ENCODE measurements at regions not wholly inside any gene's neighbourhood (a gene's known extent, or its start where the extent isn't known, plus 50 kb on each side); places are given as distances from the start of the nearest gene placed in this dataset.
"Not testable (repeated sequence)": the region's sequence is repeated elsewhere in the genome, so short reads cannot be mapped to it uniquely, and the experiment has no call there.

DNA sequence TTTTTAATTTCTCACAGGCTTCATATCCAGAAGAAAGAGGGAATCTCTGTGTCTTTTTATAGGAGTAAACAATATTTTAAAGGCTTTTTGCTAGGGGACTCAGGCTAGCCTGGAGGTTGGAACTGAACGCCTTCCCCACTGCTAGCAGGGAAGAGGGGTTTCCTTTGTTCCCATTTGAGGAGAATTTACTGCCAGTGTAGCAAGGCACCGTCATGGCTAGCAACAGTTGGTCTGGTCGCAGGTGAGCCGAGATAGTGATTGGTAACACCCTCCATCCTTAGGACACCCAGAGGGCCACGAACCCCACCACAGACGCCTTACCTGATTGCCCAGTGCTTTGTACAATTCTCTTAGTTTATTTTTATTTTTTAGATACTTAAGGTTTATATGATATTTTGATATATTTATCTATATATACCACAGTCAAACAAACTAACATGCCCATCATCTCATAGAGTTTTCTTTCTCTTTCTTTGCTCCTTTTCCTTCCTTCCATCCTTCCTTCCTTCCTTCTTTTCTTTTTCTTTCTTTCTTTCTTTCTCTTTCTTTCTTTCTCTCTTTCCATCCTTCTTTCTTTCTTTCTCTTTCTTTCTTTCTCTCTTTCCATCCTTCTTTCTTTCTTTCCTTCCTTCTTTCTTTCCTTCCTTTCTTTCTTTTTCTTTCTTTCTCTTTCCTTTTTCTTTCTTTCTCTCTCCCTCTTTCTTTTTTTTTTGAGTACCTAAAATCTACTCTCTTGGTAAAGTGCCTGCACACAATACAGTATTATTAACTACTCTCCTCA lies 219.0 kb upstream of the AKR1E2 start:
- CTCF ChIA-PET = interaction anchor here (0.8 kb wide), 1 partner anchor 145 kb away, joined by 3 read pairs; no protein-coding TSS in a partner anchor

DNA sequence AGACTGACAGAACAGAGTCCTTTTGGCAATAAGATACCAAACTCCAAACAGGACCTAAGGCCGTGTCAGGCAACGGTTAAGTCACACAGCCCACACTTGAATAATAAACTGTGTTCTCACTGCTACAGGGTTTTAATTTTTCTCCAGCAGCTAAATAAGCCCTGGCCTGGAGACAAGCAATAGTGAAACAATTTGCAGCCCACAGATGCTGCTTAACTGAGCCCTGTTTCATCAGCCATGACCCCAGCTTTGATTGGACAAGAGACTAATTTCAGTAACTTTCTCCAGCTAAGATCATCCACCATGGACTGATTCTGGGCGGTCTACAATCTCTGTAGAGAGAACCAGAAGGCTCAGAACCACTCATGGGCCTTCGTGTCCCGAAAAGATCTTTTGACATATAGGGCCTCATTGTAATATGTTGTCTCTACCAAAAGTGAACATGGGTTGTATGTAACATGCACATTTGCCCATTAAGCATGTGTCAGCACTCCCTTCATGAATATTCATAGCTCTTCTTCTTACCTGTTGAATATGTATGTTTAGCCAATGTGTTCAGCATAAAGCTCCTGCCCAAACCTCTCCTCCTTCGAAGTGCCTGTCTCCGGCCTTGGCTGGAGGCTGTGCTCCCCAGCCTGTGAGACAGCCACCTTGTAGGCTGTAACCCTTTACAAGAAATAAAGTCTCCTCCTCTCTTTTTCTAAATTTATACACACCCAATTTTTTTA lies 223.1 kb upstream of the AKR1E2 start:
- TF ChIP-seq, protein P1, sequence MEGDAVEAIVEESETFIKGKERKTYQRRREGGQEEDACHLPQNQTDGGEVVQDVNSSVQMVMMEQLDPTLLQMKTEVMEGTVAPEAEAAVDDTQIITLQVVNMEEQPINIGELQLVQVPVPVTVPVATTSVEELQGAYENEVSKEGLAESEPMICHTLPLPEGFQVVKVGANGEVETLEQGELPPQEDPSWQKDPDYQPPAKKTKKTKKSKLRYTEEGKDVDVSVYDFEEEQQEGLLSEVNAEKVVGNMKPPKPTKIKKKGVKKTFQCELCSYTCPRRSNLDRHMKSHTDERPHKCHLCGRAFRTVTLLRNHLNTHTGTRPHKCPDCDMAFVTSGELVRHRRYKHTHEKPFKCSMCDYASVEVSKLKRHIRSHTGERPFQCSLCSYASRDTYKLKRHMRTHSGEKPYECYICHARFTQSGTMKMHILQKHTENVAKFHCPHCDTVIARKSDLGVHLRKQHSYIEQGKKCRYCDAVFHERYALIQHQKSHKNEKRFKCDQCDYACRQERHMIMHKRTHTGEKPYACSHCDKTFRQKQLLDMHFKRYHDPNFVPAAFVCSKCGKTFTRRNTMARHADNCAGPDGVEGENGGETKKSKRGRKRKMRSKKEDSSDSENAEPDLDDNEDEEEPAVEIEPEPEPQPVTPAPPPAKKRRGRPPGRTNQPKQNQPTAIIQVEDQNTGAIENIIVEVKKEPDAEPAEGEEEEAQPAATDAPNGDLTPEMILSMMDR (IDR thresholded peaks at IDR 0.05) = no peak
- no peaks in the 10 kb centered on the region for H3K36me3 Mint-ChIP-seq (ENCODE audit: low read depth)
- peaks cover 3% of the 10 kb centered on the region for H3K9me3 Mint-ChIP-seq
- intact Hi-C loops (cut with micrococcal nuclease) = no loop called here
- H3K4me1 Mint-ChIP-seq (ENCODE audit: low read depth) = no peaks in the 10 kb centered on the region
- no peak overlapping the region for H3K4me3 Mint-ChIP-seq
- ChIA-PET CTCF (no interaction called here), POLR2A (no interaction called here)
- no peaks in the 10 kb centered on the region for H3K27me3 Mint-ChIP-seq
- no peak overlapping the region for H3K27ac Mint-ChIP-seq
- no peak for DNase-seq
- no peak for ATAC-seq

More for the DNA sequence above, 219.0 kb upstream of the AKR1E2 start:
- POLR2A ChIA-PET = interaction anchor here (0.5 kb wide), 1 partner anchor 119 kb away, joined by 3 read pairs; no protein-coding TSS in a partner anchor
- Mint-ChIP-seq H3K4me1 (ENCODE audit: low read depth) (no peaks in the 10 kb centered on the region), H3K27me3 (peaks cover 1% of the 10 kb centered on the region), H3K4me3 (no peak overlapping the region), H3K36me3 (ENCODE audit: low read depth) (no peaks in the 10 kb centered on the region), H3K9me3 (no peaks in the 10 kb centered on the region), H3K27ac (no peak overlapping the region)
- intact Hi-C loops (cut with micrococcal nuclease) = no loop called here
- DNase-seq = no peak
- no peak for ATAC-seq
- TF ChIP-seq, protein P1 (IDR thresholded peaks at IDR 0.05) = no peak

DNA sequence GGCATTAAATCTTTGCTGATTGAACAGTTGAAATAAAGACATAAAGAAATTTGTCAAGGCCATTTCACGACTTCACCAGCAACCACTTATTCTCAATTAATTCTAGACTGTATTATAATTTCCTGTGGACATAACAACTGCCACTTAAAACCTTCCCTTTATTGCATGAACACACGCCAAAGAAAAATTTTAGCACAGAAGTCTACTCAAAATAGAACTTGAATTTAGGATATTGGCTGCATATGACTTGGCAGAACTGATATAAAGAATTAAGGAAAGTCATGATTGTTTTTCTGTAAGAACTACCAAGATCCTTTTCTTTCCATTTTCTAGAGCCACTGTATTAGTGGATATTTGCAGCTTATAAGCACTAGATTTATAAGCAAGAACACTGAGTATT lies 226.5 kb upstream of the AKR1E2 start:
- DNase-seq (no peak), ATAC-seq (no peak)
- Mint-ChIP-seq H3K4me3 (no peak overlapping the region), H3K27me3 (peaks cover 8% of the 10 kb centered on the region), H3K4me1 (ENCODE audit: low read depth) (no peaks in the 10 kb centered on the region), H3K27ac (no peak overlapping the region), H3K9me3 (peaks cover 3% of the 10 kb centered on the region), H3K36me3 (ENCODE audit: low read depth) (no peaks in the 10 kb centered on the region)
- intact Hi-C loops (cut with micrococcal nuclease) = no loop called here
- CTCF ChIA-PET = interaction anchor here (1.1 kb wide), 1 partner anchor 10 kb away, joined by 3 read pairs; no protein-coding TSS in a partner anchor
- POLR2A ChIA-PET = no interaction called here
- TF ChIP-seq, protein P1 (IDR thresholded peaks at IDR 0.05) = no peak

DNA sequence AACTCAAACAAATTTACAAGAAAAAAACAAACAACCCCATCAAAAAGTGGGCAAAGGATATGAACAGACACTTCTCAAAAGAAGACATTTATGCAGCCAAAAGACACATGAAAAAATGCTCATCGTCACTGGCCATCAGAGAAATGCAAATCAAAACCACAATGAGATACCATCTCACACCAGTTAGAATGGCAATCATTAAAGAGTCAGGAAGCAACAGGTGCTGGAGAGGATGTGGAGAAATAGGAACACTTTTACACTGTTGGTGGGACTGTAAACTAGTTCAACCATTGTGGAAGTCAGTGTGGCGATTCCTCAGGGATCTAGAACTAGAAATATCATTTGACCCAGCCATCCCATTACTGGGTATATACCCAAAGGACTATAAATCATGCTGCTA lies 228.1 kb upstream of the AKR1E2 start:
- H3K36me3 Mint-ChIP-seq (ENCODE audit: low read depth); H3K4me3 Mint-ChIP-seq; H3K4me1 Mint-ChIP-seq (ENCODE audit: low read depth); H3K27me3 Mint-ChIP-seq; H3K9me3 Mint-ChIP-seq; H3K27ac Mint-ChIP-seq; DNase-seq; POLR2A ChIA-PET; CTCF ChIA-PET; ATAC-seq; intact Hi-C loops (cut with micrococcal nuclease): not testable (repeated sequence)

DNA sequence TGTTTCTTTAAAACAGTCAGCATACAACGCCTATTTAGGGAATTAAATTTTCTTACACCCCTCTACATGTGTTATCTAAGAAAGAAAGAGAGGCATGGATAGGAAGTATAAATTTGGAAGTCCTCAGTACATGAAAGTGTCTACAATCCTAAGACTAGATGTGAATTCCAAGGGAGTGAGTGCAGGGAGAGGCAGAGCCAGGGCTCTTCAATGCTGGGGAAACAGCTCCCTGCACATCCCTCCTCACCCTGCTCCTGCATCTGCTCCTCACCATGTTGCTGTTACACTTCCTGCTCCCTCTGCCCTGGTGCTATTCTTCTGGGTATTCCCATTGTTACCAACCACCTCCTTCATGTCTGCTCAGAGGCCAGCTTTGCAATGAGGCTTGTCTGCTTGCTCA lies 229.1 kb upstream of the AKR1E2 start:
- no peaks in the 10 kb centered on the region for H3K4me1 Mint-ChIP-seq (ENCODE audit: low read depth)
- TF ChIP-seq, protein P1 (IDR thresholded peaks at IDR 0.05) = no peak
- DNase-seq (no peak), ATAC-seq (no peak)
- no peaks in the 10 kb centered on the region for H3K36me3 Mint-ChIP-seq (ENCODE audit: low read depth)
- H3K27ac Mint-ChIP-seq = no peak overlapping the region
- no peak overlapping the region for H3K4me3 Mint-ChIP-seq
- intact Hi-C loops (cut with micrococcal nuclease) = no loop called here
- ChIA-PET CTCF (no interaction called here), POLR2A (interaction anchor here (0.6 kb wide), 1 partner anchor 1619 kb away, joined by 3 read pairs; no protein-coding TSS in a partner anchor)
- peaks cover 8% of the 10 kb centered on the region for H3K27me3 Mint-ChIP-seq
- peaks cover 3% of the 10 kb centered on the region for H3K9me3 Mint-ChIP-seq
